DMS153 treated with DMSO at 0.1 percent for 48 hours (cell line): ENCODE measurements at regions not wholly inside any gene's neighbourhood (a gene's known extent, or its start where the extent isn't known, plus 50 kb on each side); places are given as distances from the start of the nearest gene placed in this dataset.
A peak's percentile ranks its signal among the peaks of the same experiment; 100 is the strongest.

ENCODE experiments used
- DNase-seq: peaks from one replicate; lab custom pipeline; 2025; ENCODE audit not compliant: unreplicated experiment; lab: John Stamatoyannopoulos, UW

GRCh38 chr2:45180033-45180746 lies 170.9 kb upstream of the SIX2 start:
- no peak for DNase-seq

- DNase-seq, result no peak
Measured at GRCh38 chr2:45178854-45179253, 169.6 kb upstream of the SIX2 start.

GRCh38 chr2:45178359-45178758 lies 169.1 kb upstream of the SIX2 start:
- no peak for DNase-seq

- DNase-seq, result no peak
Measured at GRCh38 chr2:45177870-45178269, 168.6 kb upstream of the SIX2 start.

GRCh38 chr2:45176390-45176789 lies 167.1 kb upstream of the SIX2 start:
- no peak for DNase-seq

- DNase-seq, result no peak
Measured at GRCh38 chr2:45173513-45173912, 164.3 kb upstream of the SIX2 start.

- no peak for DNase-seq
Measured at GRCh38 chr2:45172760-45173392, 163.6 kb upstream of the SIX2 start.

- DNase-seq, result no peak
Measured at GRCh38 chr2:45172142-45172541, 162.9 kb upstream of the SIX2 start.

GRCh38 chr2:45171136-45171501 lies 161.9 kb upstream of the SIX2 start:
- DNase-seq, result no peak

GRCh38 chr2:45170191-45171135 lies 161.2 kb upstream of the SIX2 start:
- no peak for DNase-seq

- DNase-seq, result peak; percentile 42
Measured at GRCh38 chr2:45169339-45170190, 160.3 kb upstream of the SIX2 start.

GRCh38 chr2:45168711-45169338 lies 159.6 kb upstream of the SIX2 start:
- DNase-seq, result peak; percentile 58

- DNase-seq, result no peak
Measured at GRCh38 chr2:45167920-45168629, 158.8 kb upstream of the SIX2 start.

GRCh38 chr2:45166229-45166890 lies 157.1 kb upstream of the SIX2 start:
- no peak for DNase-seq

GRCh38 chr2:45162711-45163110 lies 153.5 kb upstream of the SIX2 start:
- no peak for DNase-seq

- no peak for DNase-seq
Measured at GRCh38 chr2:45156605-45157004, 147.4 kb upstream of the SIX2 start.

GRCh38 chr2:45154606-45155155 lies 145.4 kb upstream of the SIX2 start:
- DNase-seq, result no peak

GRCh38 chr2:45154144-45154543 lies 144.9 kb upstream of the SIX2 start:
- DNase-seq, result no peak

- no peak for DNase-seq
Measured at GRCh38 chr2:45153121-45153520, 143.9 kb upstream of the SIX2 start.
